H1 (cell line): ENCODE measurements at regions not wholly inside any gene's neighbourhood (a gene's known extent, or its start where the extent isn't known, plus 50 kb on each side); places are given as distances from the start of the nearest gene placed in this dataset.

ENCODE experiments used
- CTCF ChIA-PET: fragments of 300-600 bp; sonication (Branson Sonifier 250); formaldehyde crosslinking; loops from one replicate; lab custom pipeline; 2021; ENCODE audit not compliant: partially characterized antibody; lab: Charles Lee
- POLR2A ChIA-PET: fragments of 300-600 bp; sonication (Branson Sonifier 250); formaldehyde crosslinking; loops from one replicate; lab custom pipeline; 2021; ENCODE audit warnings: inconsistent platforms; ENCODE audit not compliant: partially characterized antibody; lab: Charles Lee
- DNase-seq, 2 experiments: peaks; one replicate each; pipeline versions ENCODE4 v3.0.0 to v3.0.0-alpha.2; 2010 to 2022; ENCODE audit warnings: low spot score in 2 of 2, low read depth in 1 of 2, mixed read lengths in 1 of 2
- FAIRE-seq: peaks from 2 replicates; lab custom pipeline; 2011; peaks lifted over from hg19 to GRCh38; lab: Jason Lieb, UNC
- H2AFZ ChIP-seq: 2 replicates; pipeline ENCODE4 v1.8.1; 2012; ENCODE audit warnings: low read length, inconsistent platforms
- H2AK5ac ChIP-seq: 2 replicates; pipeline ENCODE4 v1.6.1; 2013; ENCODE audit warnings: low read depth, low read length
- H2BK120ac ChIP-seq: replicated peaks from 2 replicates; pipeline ENCODE3; 2013; ENCODE audit warnings: low read depth, low read length, inconsistent platforms
- H2BK12ac ChIP-seq: 2 replicates; pipeline ENCODE4 v1.6.1; 2013; ENCODE audit warnings: low read depth, low read length
- H2BK15ac ChIP-seq: 2 replicates; pipeline ENCODE4 v1.6.1; 2013; ENCODE audit warnings: low read length
- H2BK20ac ChIP-seq: 2 replicates; pipeline ENCODE4 v1.6.1; 2013; ENCODE audit warnings: low read length
- H2BK5ac ChIP-seq: 2 replicates; pipeline ENCODE4 v1.6.1; 2013; ENCODE audit warnings: low read depth, low read length
- H3K14ac ChIP-seq: 2 replicates; pipeline ENCODE4 v1.6.1; 2013; ENCODE audit warnings: inconsistent platforms; ENCODE audit not compliant: insufficient read length
- H3K18ac ChIP-seq: 2 replicates; pipeline ENCODE4 v1.6.1; 2013; ENCODE audit warnings: low read length; ENCODE audit errors: extremely low read depth
- H3K23ac ChIP-seq: 2 replicates; pipeline ENCODE4 v1.6.1; 2013; ENCODE audit warnings: inconsistent platforms; ENCODE audit not compliant: insufficient read length
- H3K23me2 ChIP-seq: 2 replicates; pipeline ENCODE4 v1.6.1; 2013; ENCODE audit warnings: low read depth, low read length
- H3K27ac ChIP-seq: 2 replicates; pipeline ENCODE4 v1.6.1; 2011; ENCODE audit warnings: low read depth, low read length, inconsistent platforms
- H3K27me3 ChIP-seq, 4 experiments: replicated peaks in 1 of 4; 1 replicate in 1 of 4; 2 replicates in 3 of 4; pipeline versions ENCODE4 v1.6.1 to v1.8.1; 2011 to 2013; ENCODE audit warnings: low read length in 3 of 4, mild to moderate bottlenecking in 3 of 4, inconsistent platforms in 2 of 4, mixed read lengths in 2 of 4, moderate library complexity in 1 of 4; ENCODE audit not compliant: control insufficient read depth in 3 of 4, insufficient read depth in 3 of 4; ENCODE audit errors: extremely low read depth in 1 of 4
- H3K36me3 ChIP-seq, 4 experiments: 2 replicates each; pipeline versions ENCODE4 v1.6.1 to v1.8.1; 2011 to 2013; ENCODE audit warnings: mild to moderate bottlenecking in 4 of 4, low read length in 3 of 4, moderate library complexity in 2 of 4, control low read depth in 1 of 4, inconsistent platforms in 1 of 4; ENCODE audit not compliant: insufficient read depth in 4 of 4, control insufficient read depth in 2 of 4
- H3K4ac ChIP-seq: replicated peaks from 2 replicates; pipeline ENCODE3; 2013; ENCODE audit warnings: low read length, low read depth, mixed read lengths, inconsistent platforms; ENCODE audit not compliant: insufficient read length
- H3K4me1 ChIP-seq, 4 experiments: replicated peaks in 1 of 4; 1 replicate in 1 of 4; 2 replicates in 3 of 4; pipeline versions ENCODE4 v1.6.1 to v1.8.1; 2011 to 2013; ENCODE audit warnings: low read length in 3 of 4, inconsistent platforms in 2 of 4, mixed read lengths in 1 of 4; ENCODE audit not compliant: insufficient read depth in 4 of 4, control insufficient read depth in 3 of 4
- H3K4me2 ChIP-seq, 2 experiments: 2 replicates each; pipeline versions ENCODE4 v1.6.1 to v1.8.1; 2011 to 2013; ENCODE audit warnings: low read depth in 2 of 2, low read length in 2 of 2, control low read depth in 1 of 2, inconsistent platforms in 1 of 2, mild to moderate bottlenecking in 1 of 2; ENCODE audit not compliant: insufficient read depth in 1 of 2
- H3K4me3 ChIP-seq, 4 experiments: fragments of 200-600, 300-600 bp in 1 of 4; sonication (generic), shearing (Covaris generic), sonication (Bioruptor Twin) in 1 of 4; 2 replicates each; pipeline versions ENCODE4 v1.5.1 to v1.8.1; 2011 to 2016; ENCODE audit warnings: low read length in 4 of 4, low read depth in 3 of 4, control low read depth in 2 of 4, inconsistent platforms in 2 of 4, mild to moderate bottlenecking in 2 of 4, mixed read lengths in 1 of 4, moderate library complexity in 1 of 4; ENCODE audit not compliant: insufficient read depth in 2 of 4; ENCODE audit errors: extremely low read depth in 1 of 4
- H3K56ac ChIP-seq: replicated peaks from 2 replicates; pipeline ENCODE3; 2013; ENCODE audit warnings: low read depth, mild to moderate bottlenecking, mixed read lengths, low read length, inconsistent platforms; ENCODE audit not compliant: insufficient read length
- H3K79me1 ChIP-seq: 2 replicates; pipeline ENCODE4 v1.6.1; 2013; ENCODE audit warnings: low read depth, low read length, control low read depth
- H3K79me2 ChIP-seq, 2 experiments: 2 replicates each; pipeline versions ENCODE4 v1.6.1 to v1.8.1; 2012 to 2013; ENCODE audit warnings: low read length in 2 of 2, mild to moderate bottlenecking in 2 of 2, inconsistent platforms in 1 of 2; ENCODE audit not compliant: insufficient read depth in 2 of 2, control insufficient read depth in 1 of 2
- H3K9ac ChIP-seq, 4 experiments: replicated peaks in 1 of 4; 1 replicate in 1 of 4; 2 replicates in 3 of 4; pipeline versions ENCODE4 v1.6.1 to v1.8.1; 2011 to 2013; ENCODE audit warnings: low read depth in 3 of 4, low read length in 3 of 4, control low read depth in 2 of 4, mild to moderate bottlenecking in 2 of 4, moderate library complexity in 2 of 4, inconsistent platforms in 1 of 4; ENCODE audit errors: extremely low read depth in 1 of 4
- H3K9me3 ChIP-seq, 2 experiments: 2 replicates each; pipeline versions ENCODE4 v1.6.1 to v1.8.1; 2012 to 2013; ENCODE audit warnings: mild to moderate bottlenecking in 2 of 2, moderate library complexity in 2 of 2, control low read depth in 1 of 2, inconsistent platforms in 1 of 2, low read depth in 1 of 2, low read length in 1 of 2, mixed read lengths in 1 of 2; ENCODE audit not compliant: insufficient read depth in 2 of 2
- H4K20me1 ChIP-seq, 2 experiments: replicated peaks in 1 of 2; 2 replicates each; pipeline versions ENCODE3 to v1.8.1; 2011 to 2013; ENCODE audit warnings: inconsistent platforms in 2 of 2, low read length in 2 of 2, mild to moderate bottlenecking in 1 of 2; ENCODE audit not compliant: insufficient read depth in 2 of 2, control insufficient read depth in 1 of 2
- H4K5ac ChIP-seq: 2 replicates; pipeline ENCODE4 v1.6.1; 2013; ENCODE audit warnings: low read length, low read depth, mixed read lengths, inconsistent platforms; ENCODE audit not compliant: insufficient read length
- H4K8ac ChIP-seq: 2 replicates; pipeline ENCODE4 v1.8.0; 2013; ENCODE audit warnings: mild to moderate bottlenecking, moderate library complexity, low read length, inconsistent platforms; ENCODE audit not compliant: insufficient read depth; ENCODE audit errors: extremely low read depth
- H4K91ac ChIP-seq: replicated peaks from 2 replicates; pipeline ENCODE3; 2013; ENCODE audit warnings: low read length, mixed read lengths, inconsistent platforms; ENCODE audit not compliant: insufficient read length
- ASH2L ChIP-seq: fragments of 200-600, 300-600 bp; sonication (generic); IDR thresholded peaks from one replicate; pipeline ENCODE4 v1.7.1; 2017; ENCODE audit warnings: low read length
- GABPA ChIP-seq: IDR thresholded peaks from 2 replicates; pipeline ENCODE4 v1.6.1; 2011; ENCODE audit warnings: mild to moderate bottlenecking, low read length, moderate library complexity, borderline replicate concordance; ENCODE audit not compliant: insufficient read depth
- JUND ChIP-seq: IDR thresholded peaks from 2 replicates; pipeline ENCODE4 v1.6.1; 2011; ENCODE audit warnings: mild to moderate bottlenecking, improper control_type of control experiment, low read length
- PHF8 ChIP-seq: fragments of 200-600 bp; sonication (generic); conservative IDR thresholded peaks from 2 replicates; pipeline ENCODE4 v1.7.1; 2012; ENCODE audit warnings: low read depth, mild to moderate bottlenecking, inconsistent platforms, low read length, moderate library complexity
- WGBS, 2 experiments: shearing (Covaris generic) in 1 of 2; methylation state at CpG; one replicate each; pipeline versions ENCODE4 v1.1.6 to v1.1.7; 2013 to 2015; ENCODE audit warnings: low lambda C conversion rate in 2 of 2, mixed read lengths in 2 of 2, inconsistent platforms in 1 of 2, low coverage in 1 of 2, missing lambda C conversion rate in 1 of 2; ENCODE audit not compliant: insufficient replicate concordance in 2 of 2, insufficient coverage in 1 of 2, insufficient read length in 1 of 2; ENCODE audit errors: extremely low coverage in 1 of 2, missing lambda C conversion rate in 1 of 2; 5-methylcytosine and 5-hydroxymethylcytosine counted together
- TF ChIP-seq, protein P1 (sequence below), 3 experiments: IDR thresholded peaks; 1 replicate in 2 of 3; 2 replicates in 1 of 3; pipeline versions ENCODE4 v1.5.1 to v1.6.1; 2011; ENCODE audit warnings: low read length in 3 of 3, mild to moderate bottlenecking in 3 of 3, inconsistent platforms in 2 of 3, low read depth in 1 of 3, moderate library complexity in 1 of 3; ENCODE audit not compliant: insufficient read depth in 1 of 3; ENCODE audit errors: control extremely low read depth in 1 of 3

DNA sequence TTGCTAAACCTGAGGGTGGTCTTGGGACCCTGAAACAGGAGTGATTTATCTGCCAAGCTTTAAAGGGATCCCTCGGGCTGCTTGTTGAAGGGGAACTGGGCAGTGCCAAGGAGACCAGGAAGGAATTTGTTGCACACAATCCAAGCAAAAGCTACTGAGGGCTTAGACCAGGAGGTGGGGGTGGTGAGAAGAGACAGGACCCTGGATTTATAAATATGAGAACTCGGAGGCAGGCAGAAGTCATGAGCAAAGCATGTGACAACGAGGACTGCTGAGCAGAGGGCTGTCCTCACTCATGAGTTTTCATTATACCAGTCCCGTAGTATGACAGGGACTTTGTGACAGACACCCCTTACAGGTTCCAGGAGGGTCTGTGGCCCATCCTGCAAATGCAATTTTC lies 237.3 kb downstream of the DRD1 start:
- H2BK5ac ChIP-seq: no peak overlapping the region
- TF ChIP-seq PHF8 (no peak), GABPA (no peak), JUND (no peak), ASH2L (no peak)
- TF ChIP-seq, protein P1, sequence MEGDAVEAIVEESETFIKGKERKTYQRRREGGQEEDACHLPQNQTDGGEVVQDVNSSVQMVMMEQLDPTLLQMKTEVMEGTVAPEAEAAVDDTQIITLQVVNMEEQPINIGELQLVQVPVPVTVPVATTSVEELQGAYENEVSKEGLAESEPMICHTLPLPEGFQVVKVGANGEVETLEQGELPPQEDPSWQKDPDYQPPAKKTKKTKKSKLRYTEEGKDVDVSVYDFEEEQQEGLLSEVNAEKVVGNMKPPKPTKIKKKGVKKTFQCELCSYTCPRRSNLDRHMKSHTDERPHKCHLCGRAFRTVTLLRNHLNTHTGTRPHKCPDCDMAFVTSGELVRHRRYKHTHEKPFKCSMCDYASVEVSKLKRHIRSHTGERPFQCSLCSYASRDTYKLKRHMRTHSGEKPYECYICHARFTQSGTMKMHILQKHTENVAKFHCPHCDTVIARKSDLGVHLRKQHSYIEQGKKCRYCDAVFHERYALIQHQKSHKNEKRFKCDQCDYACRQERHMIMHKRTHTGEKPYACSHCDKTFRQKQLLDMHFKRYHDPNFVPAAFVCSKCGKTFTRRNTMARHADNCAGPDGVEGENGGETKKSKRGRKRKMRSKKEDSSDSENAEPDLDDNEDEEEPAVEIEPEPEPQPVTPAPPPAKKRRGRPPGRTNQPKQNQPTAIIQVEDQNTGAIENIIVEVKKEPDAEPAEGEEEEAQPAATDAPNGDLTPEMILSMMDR (IDR thresholded peaks at IDR 0.05; ENCODE audit: control extremely low read depth in 1 of 3, insufficient read depth in 1 of 3, low read depth in 1 of 3, low read length in 3 of 3): peak in 1 of 3 experiments; percentile 3; a peak in 1 of 4 replicates
- TF ChIP-seq, all 59 proteins: peak for 1
- Histone ChIP-seq H4K20me1 (no peaks in the 10 kb centered on the region), H3K14ac (no peak overlapping the region), H3K23me2 (no peaks in the 10 kb centered on the region), H3K27me3 (no peaks in the 10 kb centered on the region; a peak in 1 of 7 replicates), H3K9ac (no peak overlapping the region), H3K56ac (no peak overlapping the region), H3K36me3 (no peaks in the 10 kb centered on the region), H3K79me1 (no peaks in the 10 kb centered on the region), H3K23ac (no peak overlapping the region), H2AK5ac (no peak overlapping the region), H2AFZ (no peak overlapping the region), H3K79me2 (no peaks in the 10 kb centered on the region), H3K9me3 (no peaks in the 10 kb centered on the region), H3K18ac (no peak overlapping the region), H3K4me3 (no peak overlapping the region), H2BK20ac (no peak overlapping the region), H2BK12ac (no peak overlapping the region), H3K4me1 (no peaks in the 10 kb centered on the region; a peak in 1 of 7 replicates), H4K91ac (no peak overlapping the region), H4K8ac (no peak overlapping the region), H2BK15ac (no peak overlapping the region), H2BK120ac (no peak overlapping the region), H3K27ac (no peak overlapping the region), H3K4me2 (no peak overlapping the region), H3K4ac (no peak overlapping the region), H4K5ac (no peak overlapping the region)
- DNase-seq (no peak), FAIRE-seq (no peak)
- POLR2A ChIA-PET: no interaction called here
- CTCF ChIA-PET: interaction anchor here (0.6 to 1.7 kb wide), 3 partner anchors 9 to 256 kb away, joined by 3 to 5 read pairs (median 4); no protein-coding TSS in a partner anchor
- WGBS, 2 experiments: 87% methylated on average over 4 of the region's 4 CpGs; no CpG with 5 or more reads in 1 of the 2 experiments
